GM12892 (cell line): ENCODE measurements at regions not wholly inside any gene's neighbourhood (a gene's known extent, or its start where the extent isn't known, plus 50 kb on each side); places are given as distances from the start of the nearest gene placed in this dataset.

Experiments
- POLR2A ChIP-seq: IDR thresholded peaks from 2 replicates; pipeline ENCODE4 v1.6.1; 2011; ENCODE audit warnings: low read depth, low read length, control low read depth
- POLR2AphosphoS5 ChIP-seq: IDR thresholded peaks from 2 replicates; pipeline ENCODE4 v1.6.1; 2011; ENCODE audit warnings: low read depth, low read length, control low read depth

DNA sequence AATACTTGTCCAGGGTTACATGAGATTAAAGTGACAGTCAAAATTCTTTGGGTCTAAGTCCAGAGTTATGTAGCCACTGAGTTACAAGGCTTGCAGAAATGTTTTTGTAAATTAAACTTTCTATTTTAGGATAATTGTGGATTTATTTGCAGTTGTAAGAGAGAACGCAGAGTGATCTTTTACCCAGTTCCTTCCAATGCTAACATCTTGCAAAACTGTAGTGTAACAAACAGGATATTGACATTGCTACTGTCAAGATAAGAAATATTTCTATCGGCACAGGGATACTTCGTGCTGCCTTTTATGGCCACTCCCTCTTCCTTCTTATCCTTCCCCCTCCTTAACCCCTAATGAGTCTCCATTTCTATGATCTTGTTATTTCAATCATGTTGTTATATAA, 1022.9 kb downstream of the MCTP2 start:
- no peak for TF ChIP-seq POLR2A
- TF ChIP-seq POLR2AphosphoS5: no peak
